ENCODE measurements at regions not wholly inside any gene's neighbourhood (a gene's known extent, or its start where the extent isn't known, plus 50 kb on each side); places are given as distances from the start of the nearest gene placed in this dataset.

- no peak for TF ChIP-seq POLR2A (IDR thresholded peaks at IDR 0.05; ENCODE audit: low read length)
- TF ChIP-seq GATA1 (IDR thresholded peaks at IDR 0.05; ENCODE audit: low read depth, low read length) = no peak
- DNase-seq = no peak
Measured at GRCh38 chr21:38716088-38716487, 89.6 kb upstream of the ETS2 start.

- DNase-seq = no peak
- TF ChIP-seq POLR2A (IDR thresholded peaks at IDR 0.05; ENCODE audit: low read length) = no peak
- no peak for TF ChIP-seq GATA1 (IDR thresholded peaks at IDR 0.05; ENCODE audit: low read depth, low read length)
Measured at GRCh38 chr21:38716942-38717341, 88.8 kb upstream of the ETS2 start.

- TF ChIP-seq GATA1 (IDR thresholded peaks at IDR 0.05; ENCODE audit: low read depth, low read length) (no peak), POLR2A (IDR thresholded peaks at IDR 0.05; ENCODE audit: low read length) (no peak)
- no peak for DNase-seq
Measured at GRCh38 chr21:38718481-38718880, 87.2 kb upstream of the ETS2 start.

- no peak for DNase-seq
- no peak for TF ChIP-seq POLR2A (IDR thresholded peaks at IDR 0.05; ENCODE audit: low read length)
- no peak for TF ChIP-seq GATA1 (IDR thresholded peaks at IDR 0.05; ENCODE audit: low read depth, low read length)
Measured at GRCh38 chr21:38720074-38720473, 85.7 kb upstream of the ETS2 start.

- TF ChIP-seq GATA1 (IDR thresholded peaks at IDR 0.05; ENCODE audit: low read depth, low read length) = no peak
- TF ChIP-seq POLR2A (IDR thresholded peaks at IDR 0.05; ENCODE audit: low read length) = no peak
- no peak for DNase-seq
Measured at GRCh38 chr21:38721055-38721454, 84.7 kb upstream of the ETS2 start.

- no peak for DNase-seq
- TF ChIP-seq GATA1 (IDR thresholded peaks at IDR 0.05; ENCODE audit: low read depth, low read length) (no peak), POLR2A (IDR thresholded peaks at IDR 0.05; ENCODE audit: low read length) (no peak)
Measured at GRCh38 chr21:38721958-38722357, 83.8 kb upstream of the ETS2 start.

- DNase-seq = no peak
- TF ChIP-seq POLR2A (IDR thresholded peaks at IDR 0.05; ENCODE audit: low read length) = no peak
- TF ChIP-seq GATA1 (IDR thresholded peaks at IDR 0.05; ENCODE audit: low read depth, low read length) = no peak
Measured at GRCh38 chr21:38725196-38726157, 80.3 kb upstream of the ETS2 start.

GRCh38 chr21:38726482-38726881, 79.2 kb upstream of the ETS2 start:
- TF ChIP-seq GATA1 (IDR thresholded peaks at IDR 0.05; ENCODE audit: low read depth, low read length) (no peak), POLR2A (IDR thresholded peaks at IDR 0.05; ENCODE audit: low read length) (no peak)

GRCh38 chr21:38729291-38729690, 76.4 kb upstream of the ETS2 start:
- DNase-seq = no peak
- TF ChIP-seq GATA1 (IDR thresholded peaks at IDR 0.05; ENCODE audit: low read depth, low read length) (no peak), POLR2A (IDR thresholded peaks at IDR 0.05; ENCODE audit: low read length) (no peak)

More at GRCh38 chr21:38726482-38726881, 79.2 kb upstream of the ETS2 start:
- no peak for DNase-seq

GRCh38 chr21:38729754-38730379, 75.9 kb upstream of the ETS2 start:
- TF ChIP-seq GATA1 (IDR thresholded peaks at IDR 0.05; ENCODE audit: low read depth, low read length) (no peak), POLR2A (IDR thresholded peaks at IDR 0.05; ENCODE audit: low read length) (no peak)
- no peak for DNase-seq

GRCh38 chr21:38733972-38734546, 71.7 kb upstream of the ETS2 start:
- DNase-seq = peak; percentile 56 to 74
- TF ChIP-seq POLR2A (IDR thresholded peaks at IDR 0.05; ENCODE audit: low read length) (no peak), GATA1 (IDR thresholded peaks at IDR 0.05; ENCODE audit: low read depth, low read length) (no peak)

- DNase-seq = no peak
- TF ChIP-seq GATA1 (IDR thresholded peaks at IDR 0.05; ENCODE audit: low read depth, low read length) (no peak), POLR2A (IDR thresholded peaks at IDR 0.05; ENCODE audit: low read length) (no peak)
Measured at GRCh38 chr21:38734646-38735365, 70.9 kb upstream of the ETS2 start.

- no peak for DNase-seq
- TF ChIP-seq GATA1 (IDR thresholded peaks at IDR 0.05; ENCODE audit: low read depth, low read length) (no peak), POLR2A (IDR thresholded peaks at IDR 0.05; ENCODE audit: low read length) (no peak)
Measured at GRCh38 chr21:38735626-38736206, 70.0 kb upstream of the ETS2 start.
